Uterus (tissue), 3 donors: ENCODE measurements at regions not wholly inside any gene's neighbourhood (a gene's known extent, or its start where the extent isn't known, plus 50 kb on each side); places are given as distances from the start of the nearest gene placed in this dataset.

ENCODE experiments used
- DNase-seq, 2 donors: peaks; one replicate each; pipeline ENCODE4 v3.0.0-alpha.2; 2019 to 2020
- H3K27ac ChIP-seq, 2 donors: fragments of 200-600 bp; sonication (generic); 1 replicate in 1 of 2; 2 replicates in 1 of 2; pipeline ENCODE4 v1.5.1; 2016 to 2018
- H3K27me3 ChIP-seq, 2 donors: fragments of 200-600 bp; sonication (generic); one replicate each; pipeline ENCODE4 v1.5.1; 2018 to 2019; ENCODE audit warnings: control low read depth in 1 of 2
- H3K36me3 ChIP-seq, 2 donors: fragments of 200-600 bp; sonication (generic); one replicate each; pipeline ENCODE4 v1.5.1; 2019; ENCODE audit warnings: control low read depth in 1 of 2
- H3K4me1 ChIP-seq, 2 donors: fragments of 200-600 bp; sonication (generic); one replicate each; pipeline ENCODE4 v1.5.1; 2018 to 2019; ENCODE audit warnings: control low read depth in 1 of 2
- H3K4me3 ChIP-seq, 2 donors: fragments of 200-600 bp; sonication (generic); 1 replicate in 1 of 2; 2 replicates in 1 of 2; pipeline ENCODE4 v1.5.1; 2018 to 2019; ENCODE audit warnings: mild to moderate bottlenecking in 1 of 2
- H3K9me3 ChIP-seq, 2 donors: fragments of 200-600 bp; sonication (generic); one replicate each; pipeline ENCODE4 v1.5.1; 2019; ENCODE audit warnings: control low read depth in 1 of 2
- CTCF ChIP-seq, 4 experiments: fragments of 200-600 bp in 2 of 4; fragments of 450-650 bp in 2 of 4; sonication (generic) in 2 of 4; IDR thresholded peaks; one replicate each; pipeline ENCODE4 v1.5.1; 2016 to 2019; ENCODE audit warnings: antibody characterized with exemption in 4 of 4, mild to moderate bottlenecking in 2 of 4, moderate library complexity in 1 of 4
- POLR2A ChIP-seq, 2 donors: fragments of 450-650 bp; IDR thresholded peaks; one replicate each; pipeline ENCODE4 v1.6.1; 2016; ENCODE audit warnings: antibody characterized with exemption in 2 of 2, mild to moderate bottlenecking in 1 of 2, moderate library complexity in 1 of 2
- intact Hi-C: fragments of 100-400 bp; cut with DNase I; formaldehyde crosslinking; loops from one replicate; pipeline ENCODE4 v1.15.1; 2023; ENCODE audit warnings: low total_unique reads
- donor health status: DM: yes; HTN: yes; CAD: no.

GRCh38 chr11:103730131-103730940, 306.1 kb upstream of the DDI1 start:
- no peaks in the 10 kb centered on the region for H3K9me3 ChIP-seq
- no peak overlapping the region for H3K4me3 ChIP-seq
- TF ChIP-seq POLR2A (IDR thresholded peaks at IDR 0.05) (no peak), CTCF (IDR thresholded peaks at IDR 0.05) (no peak)
- H3K36me3 ChIP-seq: no peaks in the 10 kb centered on the region
- no peak overlapping the region for H3K27ac ChIP-seq
- DNase-seq: no peak
- intact Hi-C loops: no loop called here
- no peaks in the 10 kb centered on the region for H3K4me1 ChIP-seq
- H3K27me3 ChIP-seq: no peaks in the 10 kb centered on the region

GRCh38 chr11:103731670-103732069, 304.8 kb upstream of the DDI1 start:
- Histone ChIP-seq H3K36me3 (no peaks in the 10 kb centered on the region), H3K27me3 (no peaks in the 10 kb centered on the region), H3K4me1 (no peaks in the 10 kb centered on the region), H3K9me3 (no peaks in the 10 kb centered on the region), H3K4me3 (no peak overlapping the region), H3K27ac (no peak overlapping the region)
- TF ChIP-seq POLR2A (IDR thresholded peaks at IDR 0.05) (no peak), CTCF (IDR thresholded peaks at IDR 0.05) (no peak)
- intact Hi-C loops: no loop called here
- no peak for DNase-seq

GRCh38 chr11:103733889-103734288, 302.6 kb upstream of the DDI1 start:
- no peak for TF ChIP-seq CTCF (IDR thresholded peaks at IDR 0.05)
- no peak for TF ChIP-seq POLR2A (IDR thresholded peaks at IDR 0.05)
- no peaks in the 10 kb centered on the region for H3K4me1 ChIP-seq
- H3K36me3 ChIP-seq: no peaks in the 10 kb centered on the region
- intact Hi-C loops: no loop called here
- no peaks in the 10 kb centered on the region for H3K27me3 ChIP-seq
- no peak overlapping the region for H3K4me3 ChIP-seq
- DNase-seq: no peak
- no peaks in the 10 kb centered on the region for H3K9me3 ChIP-seq
- H3K27ac ChIP-seq: no peak overlapping the region

GRCh38 chr11:103735497-103736032, 300.9 kb upstream of the DDI1 start:
- Histone ChIP-seq H3K27me3 (no peaks in the 10 kb centered on the region), H3K4me1 (no peaks in the 10 kb centered on the region), H3K9me3 (no peaks in the 10 kb centered on the region), H3K4me3 (no peak overlapping the region), H3K36me3 (no peaks in the 10 kb centered on the region), H3K27ac (no peak overlapping the region)
- intact Hi-C loops: no loop called here
- no peak for DNase-seq
- TF ChIP-seq POLR2A (IDR thresholded peaks at IDR 0.05): no peak
- TF ChIP-seq CTCF (IDR thresholded peaks at IDR 0.05): no peak

- no peak overlapping the region for H3K27ac ChIP-seq
- H3K36me3 ChIP-seq: no peaks in the 10 kb centered on the region
- H3K4me3 ChIP-seq: no peak overlapping the region
- H3K4me1 ChIP-seq: no peaks in the 10 kb centered on the region
- no peak for TF ChIP-seq CTCF (IDR thresholded peaks at IDR 0.05)
- no peak for TF ChIP-seq POLR2A (IDR thresholded peaks at IDR 0.05)
- H3K9me3 ChIP-seq: no peaks in the 10 kb centered on the region
- H3K27me3 ChIP-seq: no peaks in the 10 kb centered on the region
- intact Hi-C loops: no loop called here
- DNase-seq: no peak
Observed at GRCh38 chr11:103736315-103737036, 300.0 kb upstream of the DDI1 start.
